H9 (cell line): ENCODE measurements at regions not wholly inside any gene's neighbourhood (a gene's known extent, or its start where the extent isn't known, plus 50 kb on each side); places are given as distances from the start of the nearest gene placed in this dataset.

ENCODE experiments used
- DNase-seq: peaks from one replicate; pipeline ENCODE4 v3.0.0-alpha.2; 2017
- H2AFZ ChIP-seq: one replicate; pipeline ENCODE4 v1.6.1; 2013; ENCODE audit warnings: mild to moderate bottlenecking, low read length, control low read depth, moderate library complexity
- H2AK5ac ChIP-seq: 2 replicates; pipeline ENCODE4 v1.6.1; 2013; ENCODE audit warnings: low read length, control low read depth, mixed read lengths; ENCODE audit not compliant: insufficient read length
- H2BK120ac ChIP-seq: one replicate; pipeline ENCODE4 v1.6.1; 2013; ENCODE audit warnings: low read depth, mild to moderate bottlenecking, low read length, control low read depth, inconsistent platforms; ENCODE audit not compliant: poor library complexity, severe bottlenecking
- H2BK12ac ChIP-seq: 2 replicates; pipeline ENCODE4 v1.6.1; 2013; ENCODE audit warnings: low read length, control low read depth, mixed read lengths, low read depth; ENCODE audit not compliant: insufficient read length
- H2BK15ac ChIP-seq: 2 replicates; pipeline ENCODE4 v1.6.1; 2013; ENCODE audit warnings: low read depth, low read length, control low read depth
- H2BK20ac ChIP-seq: one replicate; pipeline ENCODE4 v1.6.1; 2013; ENCODE audit warnings: low read depth, mild to moderate bottlenecking, low read length, control low read depth, inconsistent platforms; ENCODE audit not compliant: poor library complexity, severe bottlenecking
- H2BK5ac ChIP-seq: 2 replicates; pipeline ENCODE4 v1.6.1; 2013; ENCODE audit warnings: low read length, control low read depth, mixed read lengths; ENCODE audit not compliant: insufficient read length
- H3K14ac ChIP-seq: 2 replicates; pipeline ENCODE4 v1.6.1; 2013; ENCODE audit warnings: low read length, control low read depth; ENCODE audit not compliant: insufficient read depth
- H3K18ac ChIP-seq: 2 replicates; pipeline ENCODE4 v1.6.1; 2013; ENCODE audit warnings: low read depth, mild to moderate bottlenecking, mixed read lengths, low read length, control low read depth; ENCODE audit not compliant: insufficient read length
- H3K23ac ChIP-seq: 2 replicates; pipeline ENCODE4 v1.6.1; 2013; ENCODE audit warnings: low read length, control low read depth, mixed read lengths, low read depth; ENCODE audit not compliant: insufficient read length
- H3K23me2 ChIP-seq: 2 replicates; pipeline ENCODE4 v1.6.1; 2013; ENCODE audit warnings: low read depth, mild to moderate bottlenecking, mixed read lengths, low read length, control low read depth; ENCODE audit not compliant: insufficient read length, poor library complexity, severe bottlenecking
- H3K27ac ChIP-seq: 2 replicates; pipeline ENCODE4 v1.5.1; 2013; ENCODE audit warnings: low read length, control low read depth, mixed read lengths, low read depth; ENCODE audit not compliant: insufficient read length
- H3K27me3 ChIP-seq: 2 replicates; pipeline ENCODE4 v1.6.1; 2013; ENCODE audit warnings: low read length, control low read depth, inconsistent platforms; ENCODE audit not compliant: insufficient read depth
- H3K4ac ChIP-seq: 2 replicates; pipeline ENCODE4 v1.6.1; 2013; ENCODE audit warnings: low read depth, mild to moderate bottlenecking, control low read depth, inconsistent platforms, low read length, moderate library complexity
- H3K4me1 ChIP-seq: 2 replicates; pipeline ENCODE4 v1.6.1; 2013; ENCODE audit warnings: low read length, control low read depth, inconsistent platforms; ENCODE audit not compliant: insufficient read depth
- H3K4me2 ChIP-seq: 2 replicates; pipeline ENCODE4 v1.6.1; 2013; ENCODE audit warnings: low read length, control low read depth, mixed read lengths; ENCODE audit not compliant: insufficient read length, insufficient read depth
- H3K56ac ChIP-seq: 2 replicates; pipeline ENCODE4 v1.6.1; 2013; ENCODE audit warnings: low read depth, mild to moderate bottlenecking, mixed read lengths, low read length, control low read depth; ENCODE audit not compliant: insufficient read length
- H3K79me1 ChIP-seq: 2 replicates; pipeline ENCODE4 v1.6.1; 2013; ENCODE audit warnings: low read depth, mild to moderate bottlenecking, moderate library complexity, low read length, control low read depth, inconsistent platforms; ENCODE audit not compliant: insufficient read depth, poor library complexity, severe bottlenecking
- H3K79me2 ChIP-seq: 2 replicates; pipeline ENCODE4 v1.6.1; 2013; ENCODE audit warnings: low read length, control low read depth, inconsistent platforms; ENCODE audit not compliant: insufficient read depth
- H3K9ac ChIP-seq: 2 replicates; pipeline ENCODE4 v1.6.1; 2013; ENCODE audit warnings: low read length, control low read depth, mixed read lengths; ENCODE audit not compliant: insufficient read length; ENCODE audit errors: extremely low read depth
- H3K9me3 ChIP-seq: one replicate; pipeline ENCODE4 v1.6.1; 2013; ENCODE audit warnings: low read depth, low read length, inconsistent platforms; ENCODE audit not compliant: control insufficient read depth
- H3T11ph ChIP-seq: one replicate; pipeline ENCODE4 v1.6.1; 2013; ENCODE audit warnings: mild to moderate bottlenecking, low read length, control low read depth, inconsistent platforms
- H4K20me1 ChIP-seq: one replicate; pipeline ENCODE4 v1.6.1; 2013; ENCODE audit not compliant: control insufficient read depth, insufficient read length, insufficient read depth
- H4K5ac ChIP-seq: 2 replicates; pipeline ENCODE4 v1.6.1; 2013; ENCODE audit warnings: low read depth, mild to moderate bottlenecking, mixed read lengths, low read length, control low read depth; ENCODE audit not compliant: insufficient read length
- H4K8ac ChIP-seq: replicated peaks from 2 replicates; pipeline ENCODE4 v1.6.1; 2013; ENCODE audit warnings: low read length, control low read depth, mixed read lengths, low read depth; ENCODE audit not compliant: insufficient read length
- H4K91ac ChIP-seq: 2 replicates; pipeline ENCODE4 v1.6.1; 2013; ENCODE audit warnings: low read depth, mild to moderate bottlenecking, moderate library complexity, mixed read lengths, low read length, control low read depth; ENCODE audit not compliant: insufficient read length
- H3K27ac Mint-ChIP-seq, 3 experiments: 2 replicates in 2 of 3; 3 replicates in 1 of 3; pipeline ENCODE4 v1.8.0; 2020 to 2021; ENCODE audit warnings: mixed read lengths in 3 of 3, mild to moderate bottlenecking in 1 of 3, moderate library complexity in 1 of 3
- H3K27me3 Mint-ChIP-seq: 2 replicates; pipeline ENCODE4 v1.8.0; 2021; ENCODE audit warnings: low read depth, mild to moderate bottlenecking, moderate library complexity, mixed read lengths
- H3K36me3 Mint-ChIP-seq, 3 experiments: 2 replicates in 2 of 3; 3 replicates in 1 of 3; pipeline ENCODE4 v1.8.0; 2020 to 2021; ENCODE audit warnings: low read depth in 3 of 3, mixed read lengths in 3 of 3; ENCODE audit not compliant: insufficient read depth in 1 of 3
- H3K4me1 Mint-ChIP-seq, 2 experiments: 2 replicates each; pipeline ENCODE4 v1.8.0; 2020; ENCODE audit warnings: mixed read lengths in 2 of 2
- H3K4me3 Mint-ChIP-seq, 2 experiments: 2 replicates in 1 of 2; 3 replicates in 1 of 2; pipeline ENCODE4 v1.8.0; 2020 to 2021; ENCODE audit warnings: mild to moderate bottlenecking in 2 of 2, mixed read lengths in 2 of 2, moderate library complexity in 1 of 2
- H3K9me3 Mint-ChIP-seq, 2 experiments: 2 replicates in 1 of 2; 3 replicates in 1 of 2; pipeline ENCODE4 v1.8.0; 2020; ENCODE audit warnings: mild to moderate bottlenecking in 2 of 2, mixed read lengths in 2 of 2, moderate library complexity in 1 of 2
- CTCF ChIP-seq: fragments of 200-600 bp; sonication (generic); conservative IDR thresholded peaks from 3 replicates; pipeline ENCODE4 v1.8.0; 2021; ENCODE audit warnings: antibody characterized with exemption, mild to moderate bottlenecking
- WGBS: extraction: QIAGEN DNeasy Blood & Tissue Kit; methylation state at CpG from one replicate; pipeline ENCODE4 v1.1.7; 2013; ENCODE audit warnings: missing lambda C conversion rate, low lambda C conversion rate, mixed read lengths; ENCODE audit not compliant: insufficient read length; ENCODE audit errors: extremely low coverage; 5-methylcytosine and 5-hydroxymethylcytosine counted together

- Mint-ChIP-seq H3K9me3 (no peaks in the 10 kb centered on the region), H3K36me3 (no peaks in the 10 kb centered on the region), H3K4me1 (peaks cover 4 to 11% of the 10 kb centered on the region in 2 experiments; a peak in 2 of 4 replicates), H3K27ac (no peak overlapping the region), H3K27me3 (no peaks in the 10 kb centered on the region), H3K4me3 (no peak overlapping the region)
- no peak overlapping the region for H3K4me2 ChIP-seq
- H3T11ph ChIP-seq: no peak overlapping the region
- no peaks in the 10 kb centered on the region for H3K79me1 ChIP-seq
- no peaks in the 10 kb centered on the region for H3K4me1 ChIP-seq
- H4K5ac ChIP-seq: no peak overlapping the region
- no peak overlapping the region for H3K23ac ChIP-seq
- no peak overlapping the region for H3K56ac ChIP-seq
- H4K20me1 ChIP-seq: no peaks in the 10 kb centered on the region
- no peak for TF ChIP-seq CTCF
- no peak overlapping the region for H3K27ac ChIP-seq
- no peak overlapping the region for H4K91ac ChIP-seq
- no peak overlapping the region for H2AFZ ChIP-seq
- H3K27me3 ChIP-seq: no peaks in the 10 kb centered on the region
- no CpG with 5 or more reads among the region's 2 CpGs for WGBS
- no peak overlapping the region for H3K4ac ChIP-seq
- H3K23me2 ChIP-seq: no peaks in the 10 kb centered on the region
- no peaks in the 10 kb centered on the region for H3K9me3 ChIP-seq
- no peak overlapping the region for H2BK5ac ChIP-seq
- H2BK15ac ChIP-seq: no peak overlapping the region
- no peaks in the 10 kb centered on the region for H3K79me2 ChIP-seq
- H3K18ac ChIP-seq: no peak overlapping the region
- H2AK5ac ChIP-seq: no peak overlapping the region
- H2BK120ac ChIP-seq: no peak overlapping the region
- no peak overlapping the region for H2BK20ac ChIP-seq
- no peak overlapping the region for H3K9ac ChIP-seq
- no peak overlapping the region for H4K8ac ChIP-seq
- H3K14ac ChIP-seq: no peak overlapping the region
- no peak overlapping the region for H2BK12ac ChIP-seq
- no peak for DNase-seq
These were observed 71.6 kb upstream of the SLITRK1 start for GRCh38 chr13:83953916-83954315.
